ENCODE measurements at regions not wholly inside any gene's neighbourhood (a gene's known extent, or its start where the extent isn't known, plus 50 kb on each side); places are given as distances from the start of the nearest gene placed in this dataset.
A peak's percentile ranks its signal among the peaks of the same experiment; 100 is the strongest.

- Histone ChIP-seq H3K79me2 (ENCODE audit: insufficient read depth, low read length) (no peaks in the 10 kb centered on the region), H3K9me3 (ENCODE audit: low read depth, low read length) (no peaks in the 10 kb centered on the region), H3K27me3 (ENCODE audit: insufficient read depth, low read length) (no peaks in the 10 kb centered on the region), H2AFZ (ENCODE audit: low read length) (no peak overlapping the region), H3K36me3 (ENCODE audit: insufficient read depth, low read length) (no peaks in the 10 kb centered on the region), H4K20me1 (ENCODE audit: insufficient read depth, low read length) (no peaks in the 10 kb centered on the region), H3K4me2 (ENCODE audit: insufficient read depth, low read length) (no peak overlapping the region), H3K4me3 (ENCODE audit: insufficient read depth, low read length) (no peak overlapping the region), H3K27ac (ENCODE audit: low read depth, low read length) (no peak overlapping the region), H3K4me1 (ENCODE audit: insufficient read depth, low read length) (peaks cover 10% of the 10 kb centered on the region)
- no peak for TF ChIP-seq CTCF (IDR thresholded peaks at IDR 0.05; ENCODE audit: extremely low read depth, low read depth, low read length)
- no peak for DNase-seq (ENCODE audit: insufficient read length, low spot score, missing footprints)
Observed at GRCh38 chr6:133583907-133584427, 304.9 kb upstream of the TCF21 start.

GRCh38 chr6:133584823-133585222 is 304.1 kb upstream of the TCF21 start:
- Histone ChIP-seq H2AFZ (ENCODE audit: low read length) (no peak overlapping the region), H3K4me3 (ENCODE audit: insufficient read depth, low read length) (no peak overlapping the region), H4K20me1 (ENCODE audit: insufficient read depth, low read length) (no peaks in the 10 kb centered on the region), H3K4me1 (ENCODE audit: insufficient read depth, low read length) (peaks cover 10% of the 10 kb centered on the region), H3K27ac (ENCODE audit: low read depth, low read length) (no peak overlapping the region), H3K36me3 (ENCODE audit: insufficient read depth, low read length) (no peaks in the 10 kb centered on the region), H3K4me2 (ENCODE audit: insufficient read depth, low read length) (no peak overlapping the region), H3K79me2 (ENCODE audit: insufficient read depth, low read length) (no peaks in the 10 kb centered on the region), H3K27me3 (ENCODE audit: insufficient read depth, low read length) (no peaks in the 10 kb centered on the region), H3K9me3 (ENCODE audit: low read depth, low read length) (no peaks in the 10 kb centered on the region)
- DNase-seq (ENCODE audit: insufficient read length, low spot score, missing footprints): no peak
- TF ChIP-seq CTCF (IDR thresholded peaks at IDR 0.05; ENCODE audit: extremely low read depth, low read depth, low read length): no peak

- no peak overlapping the region for H2AFZ ChIP-seq (ENCODE audit: low read length)
- H3K4me2 ChIP-seq (ENCODE audit: insufficient read depth, low read length): no peak overlapping the region
- H4K20me1 ChIP-seq (ENCODE audit: insufficient read depth, low read length): no peaks in the 10 kb centered on the region
- no peaks in the 10 kb centered on the region for H3K27me3 ChIP-seq (ENCODE audit: insufficient read depth, low read length)
- no peak overlapping the region for H3K4me3 ChIP-seq (ENCODE audit: insufficient read depth, low read length)
- no peaks in the 10 kb centered on the region for H3K79me2 ChIP-seq (ENCODE audit: insufficient read depth, low read length)
- no peak for TF ChIP-seq CTCF (IDR thresholded peaks at IDR 0.05; ENCODE audit: extremely low read depth, low read depth, low read length)
- H3K9me3 ChIP-seq (ENCODE audit: low read depth, low read length): no peaks in the 10 kb centered on the region
- H3K27ac ChIP-seq (ENCODE audit: low read depth, low read length): no peak overlapping the region
- H3K4me1 ChIP-seq (ENCODE audit: insufficient read depth, low read length): peaks cover 13% of the 10 kb centered on the region
- no peaks in the 10 kb centered on the region for H3K36me3 ChIP-seq (ENCODE audit: insufficient read depth, low read length)
- no peak for DNase-seq (ENCODE audit: insufficient read length, low spot score, missing footprints)
Observed at GRCh38 chr6:133585978-133586377, 302.9 kb upstream of the TCF21 start.

GRCh38 chr6:133587546-133588160 is 301.3 kb upstream of the TCF21 start:
- DNase-seq (ENCODE audit: insufficient read length, low spot score, missing footprints): peak; percentile 80
- Histone ChIP-seq H3K27me3 (ENCODE audit: insufficient read depth, low read length) (no peaks in the 10 kb centered on the region), H3K27ac (ENCODE audit: low read depth, low read length) (peak overlapping the region; percentile 48), H2AFZ (ENCODE audit: low read length) (peak overlapping the region; percentile 47), H3K4me2 (ENCODE audit: insufficient read depth, low read length) (no peak overlapping the region), H3K36me3 (ENCODE audit: insufficient read depth, low read length) (no peaks in the 10 kb centered on the region), H3K4me1 (ENCODE audit: insufficient read depth, low read length) (peaks cover 20% of the 10 kb centered on the region), H4K20me1 (ENCODE audit: insufficient read depth, low read length) (no peaks in the 10 kb centered on the region), H3K9me3 (ENCODE audit: low read depth, low read length) (no peaks in the 10 kb centered on the region), H3K79me2 (ENCODE audit: insufficient read depth, low read length) (no peaks in the 10 kb centered on the region), H3K4me3 (ENCODE audit: insufficient read depth, low read length) (no peak overlapping the region)
- no peak for TF ChIP-seq CTCF (IDR thresholded peaks at IDR 0.05; ENCODE audit: extremely low read depth, low read depth, low read length)
